Activated CD4-positive, alpha-beta T cell treated with anti-CD3 and anti-CD28 coated beads, Interleukin-2, Interleukin-6, amounts not matched to agents 100 ng/mL and 50 ng/mL, durations not matched to agents 16 hours and 8 hours (primary cell): ENCODE measurements at regions not wholly inside any gene's neighbourhood (a gene's known extent, or its start where the extent isn't known, plus 50 kb on each side); places are given as distances from the start of the nearest gene placed in this dataset.

Experiments used
- DNase-seq: peaks from one replicate; pipeline ENCODE4 v3.0.0-alpha.2; 2020

DNA sequence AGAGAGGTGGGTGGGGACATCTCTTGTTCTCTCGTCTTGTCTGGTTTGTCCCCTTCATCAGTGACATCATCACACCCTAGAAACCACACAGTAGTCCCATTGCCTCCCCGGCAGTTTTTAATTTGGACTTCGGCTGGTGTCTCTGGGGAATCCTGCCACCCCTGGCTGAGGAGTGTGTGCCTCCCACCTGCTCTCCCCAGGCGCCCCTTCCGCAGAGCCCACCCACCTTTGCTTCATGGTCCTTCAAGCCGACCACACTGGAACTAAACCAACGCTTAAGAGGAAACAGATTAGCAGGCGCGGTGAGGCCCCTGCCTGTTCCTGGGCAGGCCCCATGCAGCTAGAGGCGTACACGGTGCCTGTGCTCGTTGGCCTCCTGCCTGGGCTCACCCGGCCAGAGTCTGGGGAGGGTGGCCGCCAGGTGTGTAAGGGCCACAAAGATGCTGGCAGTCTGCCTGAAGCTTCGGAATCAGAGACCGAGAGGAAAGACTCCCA lies 107.6 kb upstream of the SPRY4 start:
- peak; percentile 25 for DNase-seq

GRCh38 chr5:142428773-142429473 lies 104.1 kb upstream of the SPRY4 start:
- DNase-seq = no peak

DNA sequence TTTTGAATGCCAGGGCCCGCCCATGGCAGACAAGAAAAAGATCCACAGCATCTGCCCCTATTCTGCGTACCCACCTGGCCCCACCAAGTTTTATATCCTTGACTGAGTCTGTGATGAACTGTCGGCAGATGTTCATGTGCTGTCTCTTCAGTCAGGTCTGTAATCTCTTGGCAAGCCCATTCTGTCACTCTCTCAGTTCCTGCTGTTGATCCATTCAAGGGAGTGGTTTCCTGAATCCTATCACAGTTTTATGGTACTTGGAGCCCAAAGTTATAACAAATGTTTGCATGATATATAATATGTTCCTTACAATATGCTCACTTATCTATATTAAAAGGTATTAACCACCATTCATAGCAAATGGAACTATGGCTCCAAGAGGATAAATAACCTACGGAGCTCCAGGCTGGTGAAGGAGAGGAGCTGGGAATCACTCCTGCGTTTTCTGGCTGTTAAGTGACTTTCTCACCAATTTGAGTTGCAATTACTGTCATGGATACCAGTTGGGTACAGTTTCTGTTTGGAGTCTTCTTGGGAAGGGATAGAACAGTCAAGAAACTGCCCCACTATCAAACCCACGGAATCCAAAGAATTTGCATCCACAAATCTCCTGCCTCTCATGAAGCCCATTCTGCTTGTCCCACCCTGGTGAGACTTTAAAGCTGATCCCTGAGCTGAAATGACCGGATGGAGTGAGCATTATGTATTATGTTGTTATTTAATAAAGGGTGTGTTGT lies 103.4 kb upstream of the SPRY4 start:
- DNase-seq = no peak

DNA sequence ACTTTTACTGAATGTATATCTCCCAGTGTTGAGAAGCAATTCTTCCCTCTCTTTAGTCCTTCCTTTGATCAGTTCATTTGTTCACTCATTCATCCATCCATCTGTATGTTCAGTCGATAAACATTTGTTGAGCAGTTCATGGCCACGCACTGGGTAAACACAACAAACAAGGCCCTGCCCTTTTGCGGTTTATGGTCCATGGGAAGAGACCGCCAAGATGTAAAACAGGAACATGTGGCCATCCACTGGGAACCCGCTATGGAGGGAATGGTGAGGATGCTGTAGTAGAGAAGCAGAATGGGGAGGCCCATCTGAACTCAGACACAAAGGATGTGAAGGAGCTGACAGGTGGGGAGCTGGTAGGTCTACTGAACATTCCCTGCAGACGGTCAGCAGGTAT lies 102.7 kb upstream of the SPRY4 start:
- DNase-seq = no peak

DNA sequence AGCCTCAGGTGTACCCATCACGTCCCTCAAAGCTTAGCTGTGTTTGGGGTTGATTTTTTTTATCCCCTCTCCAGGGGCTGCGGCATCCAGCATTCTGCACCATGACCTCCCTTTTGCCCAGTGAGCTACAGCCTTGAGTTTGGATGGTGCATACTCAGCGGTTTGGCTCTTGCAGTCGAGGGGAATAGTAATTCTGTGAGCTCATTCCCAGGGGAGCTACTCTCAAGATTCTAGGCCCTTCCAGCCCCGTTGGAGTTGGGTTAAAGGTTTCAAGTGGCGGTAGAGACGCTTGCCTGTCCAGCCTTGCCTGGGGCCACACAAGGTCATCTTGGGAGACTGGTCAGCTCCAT lies 102.2 kb upstream of the SPRY4 start:
- DNase-seq = no peak

DNA sequence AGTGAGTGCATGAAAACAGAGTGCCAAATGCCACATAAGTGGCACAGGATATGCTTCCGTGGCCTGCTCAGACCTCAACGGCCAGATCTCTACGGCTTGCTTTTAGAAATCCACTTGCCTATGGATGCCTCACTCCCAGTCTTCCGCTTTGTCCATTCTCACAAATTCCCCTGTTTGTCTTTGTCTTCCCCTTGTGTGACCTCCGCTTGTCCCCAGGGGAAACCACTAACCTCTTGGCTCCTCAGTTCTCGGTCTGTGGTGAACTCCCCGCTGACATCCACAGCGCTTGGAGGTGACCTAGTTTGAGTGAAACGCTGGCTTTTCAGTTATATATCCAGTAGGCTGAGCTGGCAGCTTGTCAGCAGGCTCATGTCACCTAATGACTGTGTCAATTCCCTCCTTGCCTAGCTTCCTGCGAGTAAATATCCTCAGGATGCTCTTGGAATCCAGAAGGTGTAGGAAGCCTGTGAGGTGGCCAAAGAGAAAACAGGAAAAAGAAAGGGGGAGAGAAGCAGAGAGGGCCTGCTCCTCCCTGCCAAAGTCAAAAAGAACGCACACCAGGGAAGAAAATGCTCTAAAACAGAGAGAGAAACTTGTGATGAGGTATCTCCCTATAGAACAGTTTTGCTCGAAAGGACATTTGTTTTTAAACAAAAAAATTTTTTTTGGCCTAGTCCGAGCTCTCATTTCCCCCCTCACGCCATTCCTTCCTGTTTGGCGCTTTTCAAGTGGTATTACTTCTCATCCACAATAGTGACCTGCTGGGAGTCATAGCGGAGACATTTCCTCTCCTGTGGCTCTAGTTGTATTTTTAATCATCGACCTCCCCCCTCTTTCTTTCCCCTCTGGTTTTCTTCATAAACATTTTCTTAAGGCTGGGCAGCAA lies 101.6 kb upstream of the SPRY4 start:
- DNase-seq = peak; percentile 53

GRCh38 chr5:142425286-142426065 lies 100.7 kb upstream of the SPRY4 start:
- no peak for DNase-seq

DNA sequence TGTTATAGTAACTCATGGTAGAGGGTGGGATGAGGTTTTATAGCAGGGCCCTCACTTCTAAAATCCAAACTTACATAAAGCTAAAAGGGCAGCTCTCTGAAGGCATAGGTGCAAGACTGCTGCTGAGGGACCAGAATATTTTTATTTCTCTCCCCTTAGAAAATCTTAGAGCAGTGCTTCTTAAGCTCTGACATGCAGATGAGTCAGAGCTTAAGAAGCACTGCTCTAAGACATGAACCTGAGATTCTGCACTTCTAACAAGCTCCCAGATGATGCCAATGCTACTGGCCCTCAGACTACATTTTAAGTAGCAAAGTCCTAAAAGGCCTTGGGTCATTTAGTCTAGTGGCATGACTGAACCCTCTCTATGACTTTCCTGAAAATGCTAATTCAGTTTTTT lies 97.6 kb upstream of the SPRY4 start:
- no peak for DNase-seq

DNA sequence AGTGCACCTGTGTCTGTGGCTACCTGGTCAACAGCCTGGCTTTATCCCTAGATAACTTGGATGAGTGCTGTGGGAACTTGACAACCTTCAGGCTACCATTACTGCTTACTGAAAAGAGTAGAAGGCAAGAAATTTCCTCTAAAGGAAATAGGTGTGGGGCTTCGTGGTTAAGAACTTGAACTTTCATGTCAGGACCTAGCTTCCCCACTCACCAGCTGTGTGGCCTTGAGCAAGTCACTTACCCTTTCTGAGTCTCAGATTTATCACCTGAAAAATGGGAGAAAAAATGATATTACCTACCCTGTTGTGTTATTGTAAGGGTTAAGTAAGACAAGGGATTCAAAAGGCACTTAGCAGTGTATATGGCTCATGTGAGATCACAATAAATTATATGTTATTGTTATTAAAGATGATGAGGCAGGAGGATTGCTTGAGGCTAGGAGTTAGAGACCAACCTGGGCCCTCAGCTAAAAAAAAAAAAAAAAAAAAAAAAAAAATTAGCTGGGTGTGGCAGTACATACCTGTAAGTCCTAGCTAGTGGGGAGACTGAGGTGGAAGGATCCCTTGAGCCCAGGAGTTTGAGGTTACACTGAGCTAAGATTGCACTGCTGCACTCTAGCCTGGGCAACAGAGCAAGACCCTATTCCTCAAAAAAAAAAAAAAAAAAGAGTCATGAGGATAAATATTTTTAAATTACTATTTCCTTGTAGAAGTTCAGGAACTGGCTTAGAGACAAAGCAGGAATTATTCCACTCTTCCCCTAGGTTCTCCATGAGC lies 97.0 kb upstream of the SPRY4 start:
- DNase-seq = no peak

DNA sequence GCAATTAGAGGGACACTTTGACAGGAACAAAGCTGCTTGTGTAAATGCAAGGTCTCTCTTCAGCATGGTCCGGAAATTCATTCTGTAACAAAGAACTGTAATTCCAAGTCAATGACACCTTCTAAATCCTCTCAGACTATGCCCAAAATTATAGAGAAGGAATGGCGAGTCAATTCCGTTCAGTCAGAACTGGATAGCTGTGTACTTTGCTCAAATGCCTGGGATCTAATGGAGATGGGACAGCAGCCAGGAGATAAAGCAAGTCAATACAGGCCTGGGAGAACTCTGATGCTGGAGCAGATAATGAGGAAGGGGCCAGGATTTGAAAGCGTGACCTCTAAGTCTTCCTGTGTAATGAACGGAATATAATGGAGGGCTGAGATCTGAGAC lies 96.4 kb upstream of the SPRY4 start:
- DNase-seq = no peak

GRCh38 chr5:142420561-142421227 lies 95.9 kb upstream of the SPRY4 start:
- DNase-seq = no peak

GRCh38 chr5:142412581-142412980 lies 87.8 kb upstream of the SPRY4 start:
- DNase-seq = no peak

- no peak for DNase-seq
Measured at GRCh38 chr5:142411656-142412425, 87.0 kb upstream of the SPRY4 start.

- no peak for DNase-seq
Measured at GRCh38 chr5:142411103-142411502, 86.3 kb upstream of the SPRY4 start.

DNA sequence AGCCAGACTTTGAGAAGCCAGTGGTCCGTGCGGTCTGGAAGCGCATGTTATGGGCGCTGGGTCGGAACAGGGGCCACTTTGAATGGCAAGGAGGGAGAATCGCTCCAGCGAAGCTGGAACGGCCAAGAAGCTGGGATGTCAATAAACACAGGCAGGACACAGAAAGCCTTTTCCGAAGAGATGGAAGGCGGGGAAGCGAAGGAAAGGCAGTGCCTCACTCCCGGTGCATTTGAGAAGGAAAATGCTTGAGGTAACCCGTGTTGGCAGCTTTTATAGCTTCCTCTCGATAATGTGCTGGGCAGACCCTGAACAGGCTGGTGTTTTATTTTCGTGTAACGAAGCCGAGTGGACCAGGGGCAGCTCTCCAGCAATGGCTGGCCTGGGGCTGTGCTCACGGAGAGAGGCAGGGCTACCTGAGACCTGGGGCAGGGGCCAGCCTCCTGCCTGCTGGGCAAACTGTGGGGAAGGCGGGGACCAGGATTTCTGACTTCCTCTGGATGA lies 84.2 kb upstream of the SPRY4 start:
- no peak for DNase-seq

DNA sequence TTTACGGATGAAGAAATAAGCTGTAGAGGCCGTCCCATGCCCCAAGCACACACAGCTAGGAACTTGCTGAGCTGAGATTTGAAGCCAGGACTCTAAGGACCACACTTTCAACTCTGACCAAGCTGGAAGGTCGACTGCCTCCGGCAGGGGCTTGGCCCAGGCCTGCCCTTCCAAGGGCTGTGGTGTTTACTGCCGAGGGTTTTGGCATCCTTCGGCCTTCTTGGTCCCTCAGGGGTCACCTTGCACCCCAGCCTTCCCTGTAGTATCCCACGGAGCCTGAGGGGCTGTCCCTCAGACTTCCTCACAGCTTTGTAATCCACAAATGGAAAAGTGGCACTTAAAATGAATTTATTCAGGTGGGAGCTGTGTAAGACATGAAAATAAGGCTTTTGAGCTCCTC lies 83.7 kb upstream of the SPRY4 start:
- DNase-seq = no peak

GRCh38 chr5:142405814-142406395 lies 81.1 kb upstream of the SPRY4 start:
- no peak for DNase-seq

GRCh38 chr5:142405023-142405422 lies 80.2 kb upstream of the SPRY4 start:
- DNase-seq = no peak

GRCh38 chr5:142404046-142404477 lies 79.2 kb upstream of the SPRY4 start:
- no peak for DNase-seq

DNA sequence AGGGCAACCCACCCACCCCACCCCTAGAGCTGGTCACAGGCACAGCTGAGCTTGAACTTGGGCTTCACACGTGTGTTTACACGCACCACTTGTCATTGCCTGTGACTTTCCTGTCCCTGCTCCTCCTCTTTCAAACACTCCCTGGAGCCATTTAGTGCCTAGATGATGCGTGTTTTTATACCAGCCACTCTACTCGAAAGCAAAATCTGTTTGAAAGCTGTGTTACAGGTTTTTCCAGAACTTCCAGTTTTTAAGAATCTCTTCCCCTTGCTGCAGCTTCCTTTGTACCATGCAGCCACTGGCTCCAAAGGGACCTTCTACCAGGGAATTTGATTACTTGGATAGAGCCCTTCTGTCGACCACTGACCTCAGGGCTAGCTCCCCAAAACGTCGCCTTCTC lies 78.8 kb upstream of the SPRY4 start:
- no peak for DNase-seq
